Ovary (tissue), 3 donors: ENCODE measurements at regions not wholly inside any gene's neighbourhood (a gene's known extent, or its start where the extent isn't known, plus 50 kb on each side); places are given as distances from the start of the nearest gene placed in this dataset.

Experiments
- CTCF ChIP-seq, 3 donors: fragments of 450-650 bp in 2 of 3; fragments of 200-600 bp in 1 of 3; IDR thresholded peaks; one replicate each; pipeline versions ENCODE4 v1.5.1 to v1.8.0; 2016 to 2022; ENCODE audit warnings: antibody characterized with exemption in 3 of 3, mild to moderate bottlenecking in 1 of 3
- POLR2A ChIP-seq: fragments of 450-650 bp; IDR thresholded peaks from one replicate; pipeline ENCODE4 v1.6.1; 2017; ENCODE audit warnings: antibody characterized with exemption, mild to moderate bottlenecking, moderate library complexity
- donor health status: DM: no; HTN: no; CAD: no.

GRCh38 chr1:38273196-38273804 is 226.7 kb upstream of the POU3F1 start:
- TF ChIP-seq CTCF (IDR thresholded peaks at IDR 0.05) (no peak), POLR2A (no peak)
